CD4-positive, alpha-beta T cell treated with Interferon alpha-2 for 1 hour (primary cell): ENCODE measurements at regions not wholly inside any gene's neighbourhood (a gene's known extent, or its start where the extent isn't known, plus 50 kb on each side); places are given as distances from the start of the nearest gene placed in this dataset.
"Not testable (repeated sequence)": the region's sequence is repeated elsewhere in the genome, so short reads cannot be mapped to it uniquely, and the experiment has no call there.

Source experiments
- DNase-seq, 2 donors: peaks; one replicate each; pipeline ENCODE4 v3.0.0-alpha.2; 2020 to 2022

- no peak for DNase-seq
Observed at GRCh38 chr18:40292985-40293710, 1661.9 kb upstream of the PIK3C3 start.

DNA sequence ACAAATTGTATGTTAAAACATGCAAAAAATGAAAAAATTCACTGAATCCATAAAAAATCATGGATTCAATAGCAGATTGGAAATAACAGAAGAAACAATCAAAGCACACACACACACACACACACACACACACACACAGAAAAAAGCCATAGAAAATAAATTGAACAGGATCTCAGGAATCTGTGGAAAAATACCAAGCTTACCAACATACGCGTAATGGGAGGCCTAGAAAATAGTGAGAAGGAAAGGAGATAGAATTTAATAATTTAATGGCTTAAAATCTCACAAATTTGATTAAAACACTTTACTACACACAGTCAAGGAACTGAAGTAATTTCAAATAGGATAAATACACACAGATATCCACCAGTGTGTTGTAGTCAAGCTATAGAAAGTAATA is 1671.5 kb upstream of the PIK3C3 start:
- no peak for DNase-seq

DNA sequence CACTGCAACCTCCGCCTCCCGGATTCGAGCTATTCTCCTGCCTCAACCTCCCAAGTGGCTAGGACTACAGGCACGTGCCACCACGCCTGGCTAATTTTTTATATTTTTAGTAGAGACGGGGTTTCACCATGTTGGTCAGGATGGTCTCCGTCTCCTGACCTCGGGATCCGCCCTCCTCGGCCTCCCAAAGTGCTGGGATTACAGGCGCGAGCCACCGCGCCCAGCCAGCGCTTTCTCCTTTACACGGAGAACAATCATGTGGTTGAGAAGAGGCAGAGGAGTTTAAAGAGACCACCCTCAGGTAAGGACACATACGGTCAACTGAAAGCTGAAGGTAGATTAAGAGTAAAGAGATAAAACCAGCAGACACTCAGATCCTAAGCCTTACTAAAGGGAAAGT is 1673.7 kb upstream of the PIK3C3 start:
- DNase-seq = not testable (repeated sequence)

DNA sequence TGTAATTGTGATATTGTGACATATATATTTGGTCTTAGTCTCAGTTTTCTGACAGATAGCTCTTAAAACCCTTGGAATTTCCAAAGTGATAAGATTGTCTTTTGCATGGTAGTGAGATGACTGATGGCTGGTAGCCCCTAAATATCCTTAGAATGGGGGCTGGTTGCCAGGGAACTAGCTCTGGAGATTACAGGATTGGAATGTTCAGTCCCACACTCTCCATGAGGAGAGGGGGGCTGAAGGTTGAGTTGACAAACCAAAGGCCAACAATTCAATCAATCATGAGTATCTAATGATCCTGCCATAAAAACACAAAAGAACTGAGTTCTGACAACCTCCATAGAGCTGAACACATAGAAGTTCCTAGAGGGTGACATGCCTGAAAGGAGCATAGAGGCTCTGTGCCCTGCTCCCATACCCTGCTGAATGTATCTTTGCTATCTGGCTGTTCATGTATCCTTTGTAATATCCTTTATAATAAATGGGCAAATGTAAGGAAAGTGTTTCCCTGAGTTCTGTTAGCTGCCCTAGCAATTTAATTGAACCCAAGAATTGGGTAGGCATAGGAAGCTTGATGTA is 1680.3 kb upstream of the PIK3C3 start:
- no peak for DNase-seq

DNA sequence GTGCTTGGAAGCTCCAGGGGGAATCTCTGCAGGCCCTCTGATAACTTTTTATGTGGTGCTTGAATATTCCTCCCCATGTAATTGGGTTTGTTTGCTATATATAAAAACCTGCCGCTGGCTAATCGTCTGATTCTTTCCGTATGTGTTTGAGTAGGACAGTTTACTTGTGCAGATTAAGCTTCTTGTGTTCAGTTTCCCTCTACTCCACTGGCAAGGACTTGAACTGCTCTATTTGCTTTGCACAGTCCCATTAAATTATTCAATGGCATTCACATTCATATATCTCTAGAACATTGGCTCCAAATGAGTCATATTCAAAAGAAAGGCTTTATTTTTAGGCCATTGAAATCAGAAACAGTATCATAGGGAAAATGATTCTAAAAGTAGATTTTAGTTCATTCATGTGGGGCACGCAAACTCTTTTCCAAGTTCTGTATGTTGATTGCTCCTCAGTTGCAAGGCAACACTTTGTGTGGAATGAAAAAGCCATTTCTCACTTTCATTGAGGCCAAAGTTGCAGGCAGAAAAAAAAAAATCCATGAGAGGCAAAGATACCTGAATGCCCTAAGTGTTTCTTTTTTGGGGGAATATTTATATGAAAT is 1682.3 kb upstream of the PIK3C3 start:
- DNase-seq = no peak

DNA sequence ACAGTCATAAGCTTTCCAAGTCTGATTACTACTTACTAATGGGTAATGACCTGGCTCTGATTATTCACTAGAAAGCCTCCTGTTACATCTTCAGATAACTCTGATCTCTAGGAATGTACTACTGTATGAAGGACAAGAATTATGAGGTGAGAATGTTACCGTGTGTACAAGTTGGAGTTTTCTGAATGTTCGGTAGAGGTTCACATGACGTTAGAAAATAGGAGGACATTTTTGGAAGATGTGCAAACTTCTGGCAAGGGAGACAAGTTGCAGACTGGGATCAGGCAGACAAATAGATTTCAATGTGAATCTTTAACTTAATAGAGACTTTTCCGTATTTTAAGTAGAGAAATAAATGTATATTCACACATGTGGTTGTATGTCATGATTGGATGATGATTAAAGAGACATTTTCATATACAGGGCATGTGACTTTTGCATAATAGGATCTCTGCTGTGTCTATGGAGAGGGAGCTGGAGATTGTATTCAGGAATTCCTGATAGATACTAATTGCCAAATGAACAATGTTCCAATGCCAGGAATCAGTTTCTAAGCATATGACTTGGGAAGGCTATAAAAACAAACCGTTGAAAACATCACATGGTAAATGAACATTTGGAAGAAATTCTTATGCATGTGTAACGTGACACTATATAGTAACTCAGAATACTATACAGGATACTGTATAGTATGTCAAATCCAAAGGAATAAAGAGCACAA is 1695.8 kb upstream of the PIK3C3 start:
- no peak for DNase-seq

DNA sequence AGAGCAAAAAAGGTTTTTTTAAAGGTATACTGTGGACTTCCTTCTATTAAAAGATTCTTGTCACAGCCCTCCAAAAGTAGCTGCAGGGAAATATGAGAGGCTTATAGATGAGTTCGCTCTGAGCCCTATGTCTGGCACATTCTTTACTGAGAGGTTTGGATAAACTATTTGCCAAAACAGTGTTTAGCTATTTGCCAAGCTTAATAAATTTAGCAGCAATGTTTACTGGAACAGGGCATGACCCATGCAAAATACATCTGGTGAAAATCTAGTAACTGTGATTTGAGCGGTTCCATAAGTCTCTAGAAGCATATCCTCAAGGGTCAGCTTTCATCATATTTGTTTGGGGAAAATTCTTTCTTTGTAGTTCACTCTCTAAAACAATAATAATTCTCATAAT is 1696.7 kb upstream of the PIK3C3 start:
- DNase-seq = no peak

DNA sequence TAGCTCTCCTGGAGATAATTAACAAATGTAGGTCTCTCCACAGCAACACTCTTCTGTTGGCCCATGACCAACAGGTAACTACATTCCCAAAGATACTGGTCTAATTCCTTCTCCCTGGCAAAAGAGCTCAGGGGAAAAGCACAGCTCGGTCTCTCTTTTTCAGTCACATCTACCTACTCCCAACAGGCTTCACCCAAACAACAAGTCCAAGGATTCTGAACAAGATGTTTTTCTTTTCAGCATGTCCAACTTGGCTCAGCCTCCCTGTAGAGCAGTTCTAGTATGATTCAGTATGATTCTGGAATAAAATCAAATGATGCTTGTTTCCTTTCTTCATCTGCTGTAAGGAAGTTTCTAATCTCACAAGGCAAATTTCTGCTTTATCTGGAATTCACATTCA is 1704.8 kb upstream of the PIK3C3 start:
- DNase-seq = no peak

- DNase-seq = no peak
Observed at GRCh38 chr18:40249390-40250080, 1705.5 kb upstream of the PIK3C3 start.

DNA sequence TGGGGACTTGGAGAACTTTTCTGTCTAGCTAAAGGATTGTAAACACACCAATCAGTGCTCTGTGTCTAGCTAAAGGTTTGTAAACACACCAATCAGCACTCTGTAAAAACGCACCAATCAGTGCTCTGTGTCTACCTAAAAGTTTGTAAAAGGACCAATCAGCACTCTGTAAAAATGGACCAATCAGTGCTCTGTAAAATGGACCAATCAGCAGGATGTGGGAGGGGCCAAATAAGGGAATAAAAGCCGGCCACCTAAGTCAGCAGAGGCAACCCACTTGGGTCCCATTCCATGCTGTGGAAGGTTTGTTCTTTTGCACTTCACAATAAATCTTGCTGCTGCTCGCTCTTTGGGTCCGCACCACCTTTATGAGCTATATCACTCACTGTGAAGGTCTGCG is 1709.4 kb upstream of the PIK3C3 start:
- DNase-seq = not testable (repeated sequence)

DNA sequence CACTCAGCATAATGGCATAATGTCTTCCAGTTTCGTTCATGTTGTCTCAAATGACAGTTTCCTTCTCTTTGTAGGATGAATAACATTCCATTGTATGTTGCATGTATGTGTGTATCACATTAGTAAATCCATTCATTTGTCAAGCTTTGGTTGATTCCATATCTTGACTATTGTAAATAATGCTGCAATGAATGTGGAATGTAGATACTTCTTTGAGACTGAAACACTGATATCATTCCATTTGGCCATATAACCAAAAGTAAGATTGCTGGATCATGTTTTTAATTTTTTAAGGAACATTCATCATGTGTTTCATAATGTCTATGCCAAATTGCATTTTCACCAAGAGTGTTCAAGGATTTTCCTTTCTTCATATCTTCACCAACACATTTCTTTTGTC is 1711.4 kb upstream of the PIK3C3 start:
- no peak for DNase-seq

- DNase-seq = no peak
Observed at GRCh38 chr18:40235836-40236235, 1719.2 kb upstream of the PIK3C3 start.

DNA sequence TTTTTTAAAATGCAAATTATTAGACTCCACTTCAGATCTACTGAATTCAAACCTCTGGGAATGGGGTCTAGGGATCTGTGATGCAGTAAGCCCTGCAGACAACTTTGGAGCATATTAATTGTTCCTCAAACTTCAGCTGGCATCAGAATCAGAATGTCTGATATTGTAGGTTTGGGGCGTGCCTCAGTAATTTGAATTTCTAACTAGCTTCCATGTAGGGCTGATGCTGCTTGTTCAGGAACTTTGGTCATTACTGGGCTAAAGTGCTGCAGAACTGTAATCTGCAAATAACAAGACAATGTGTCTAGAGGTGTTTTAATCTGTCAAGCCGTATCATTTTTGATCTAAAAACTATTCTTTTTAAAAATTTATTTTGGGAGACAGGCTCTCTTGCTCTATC is 1719.7 kb upstream of the PIK3C3 start:
- no peak for DNase-seq

DNA sequence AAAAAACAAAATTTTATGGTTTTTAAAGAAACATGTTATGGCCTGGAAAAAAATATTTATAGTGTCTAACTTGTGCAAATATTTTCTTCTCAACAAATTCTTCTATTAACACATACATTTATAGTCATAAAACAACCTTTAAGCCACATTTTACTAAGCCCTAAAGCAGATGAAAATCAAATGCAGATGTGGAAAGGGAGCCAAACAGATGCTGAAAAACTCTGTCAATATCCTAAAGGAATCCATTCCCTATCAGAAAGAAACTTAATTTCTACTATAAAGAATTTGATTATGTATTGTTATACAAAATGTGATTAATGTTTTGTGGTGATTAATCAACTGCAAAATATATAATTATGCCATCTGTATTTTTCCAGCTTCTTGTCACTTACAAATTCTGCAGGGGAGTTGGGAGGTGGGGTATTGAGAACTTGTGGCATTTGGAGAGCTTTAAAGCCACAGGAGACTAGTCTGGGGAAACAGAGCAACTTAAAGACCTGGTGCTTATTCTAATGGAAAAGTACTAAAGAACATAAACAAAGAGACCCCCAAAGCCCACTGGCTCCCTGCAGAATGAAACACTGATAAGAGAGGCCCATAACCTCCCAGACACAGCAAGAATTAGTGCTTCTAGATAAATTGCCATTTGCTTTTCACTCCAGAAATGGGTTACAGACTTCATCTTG is 1721.0 kb upstream of the PIK3C3 start:
- DNase-seq = no peak

GRCh38 chr18:40222776-40223175 is 1732.3 kb upstream of the PIK3C3 start:
- no peak for DNase-seq

DNA sequence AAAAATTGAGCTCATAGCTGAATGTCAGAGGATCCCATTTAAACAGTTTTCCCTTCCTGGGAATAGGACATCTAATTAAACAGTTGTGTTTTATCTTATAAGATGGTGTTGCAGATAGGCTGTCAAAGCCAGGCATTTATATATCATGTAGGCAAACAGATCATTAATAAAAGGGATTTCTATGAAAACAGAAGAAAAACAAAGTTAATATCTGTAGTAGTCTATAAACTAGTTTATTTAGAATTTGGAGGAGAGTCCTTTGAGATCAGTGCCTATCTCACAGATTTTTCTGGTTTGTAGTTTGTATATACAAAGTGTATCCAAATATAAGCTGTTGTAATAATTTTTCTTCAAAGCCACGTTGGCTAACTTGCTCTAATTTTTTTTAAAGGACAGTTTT is 1738.2 kb upstream of the PIK3C3 start:
- no peak for DNase-seq

- DNase-seq = no peak
Observed at GRCh38 chr18:40215979-40216378, 1739.1 kb upstream of the PIK3C3 start.

- DNase-seq = no peak
Observed at GRCh38 chr18:40210696-40211095, 1744.3 kb upstream of the PIK3C3 start.

GRCh38 chr18:40208958-40209357 is 1746.1 kb upstream of the PIK3C3 start:
- DNase-seq = no peak

DNA sequence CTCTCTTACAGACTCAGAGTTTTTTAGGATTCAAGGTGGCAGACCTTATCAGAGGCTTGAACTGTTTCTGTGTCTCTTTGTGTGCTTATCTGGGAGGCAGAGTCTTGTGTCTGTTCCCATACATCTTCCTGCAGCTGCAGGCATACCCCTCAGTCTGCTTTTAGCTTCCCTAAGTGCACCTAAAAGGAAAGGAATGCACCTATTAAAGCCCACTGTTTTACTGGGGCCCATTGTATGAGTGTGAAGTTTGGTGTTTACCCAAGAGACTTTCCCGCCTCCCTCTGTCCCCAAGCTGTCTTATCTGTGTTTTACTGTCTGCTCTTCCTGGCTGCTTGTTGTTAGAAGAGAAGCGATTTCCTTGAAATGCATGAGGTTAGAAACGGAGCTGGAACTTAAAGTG is 1757.3 kb upstream of the PIK3C3 start:
- DNase-seq = no peak

- DNase-seq = no peak
Observed at GRCh38 chr18:40186677-40187076, 1768.4 kb upstream of the PIK3C3 start.

DNA sequence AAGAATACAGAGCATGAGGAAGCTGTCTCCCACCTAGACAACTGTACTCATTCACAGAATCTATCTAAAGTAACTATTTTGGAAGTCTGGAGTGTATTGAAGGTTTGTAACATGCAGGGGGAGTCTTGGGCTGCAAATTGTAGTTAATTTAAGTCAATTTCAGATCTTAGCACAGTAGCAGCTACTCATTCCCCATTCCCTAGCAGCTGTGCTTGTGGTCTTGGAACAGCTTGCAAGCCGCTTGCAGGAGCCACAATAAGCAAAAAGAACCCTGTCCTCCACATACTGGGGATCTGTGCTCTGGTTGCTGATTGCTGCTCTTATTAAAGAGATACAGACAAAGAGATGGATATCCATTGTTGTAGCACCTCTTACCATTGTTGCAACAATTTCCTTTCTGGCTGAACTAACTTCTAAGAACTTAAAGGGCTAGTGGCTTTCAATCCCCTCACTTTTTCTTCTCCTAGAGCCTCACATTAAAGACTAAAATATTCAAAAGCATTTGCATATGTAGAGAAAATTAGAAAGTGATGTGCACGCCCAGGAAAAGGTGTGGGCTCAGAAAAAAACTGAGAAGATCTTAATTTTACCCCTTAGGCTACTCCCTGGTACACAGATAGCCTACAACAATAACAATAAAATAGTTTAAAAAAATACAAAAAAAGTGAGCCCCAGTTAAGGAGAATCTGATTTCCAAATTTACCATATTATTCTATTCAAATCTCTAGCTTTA is 1775.1 kb upstream of the PIK3C3 start:
- DNase-seq = no peak
